OCI-LY3 (cell line): ENCODE measurements at regions not wholly inside any gene's neighbourhood (a gene's known extent, or its start where the extent isn't known, plus 50 kb on each side); places are given as distances from the start of the nearest gene placed in this dataset.

Source experiments
- H2AFZ ChIP-seq: fragments of 200-600, 300-600 bp; shearing (Covaris generic); 2 replicates; pipeline ENCODE4 v1.6.0; 2014; ENCODE audit warnings: antibody characterized with exemption, low read depth, low read length
- H3K27ac ChIP-seq: fragments of 200-600, 300-600 bp; sonication (generic); 2 replicates; pipeline ENCODE4 v1.5.1; 2014; ENCODE audit warnings: mild to moderate bottlenecking, low read length, moderate library complexity, mixed read lengths
- H3K27me3 ChIP-seq: fragments of 200-600, 300-600 bp; sonication (generic); 2 replicates; pipeline ENCODE4 v1.6.1; 2014; ENCODE audit warnings: low read depth, low read length, mixed read lengths
- H3K36me3 ChIP-seq: fragments of 200-600, 300-600 bp; sonication (generic); replicated peaks from 2 replicates; pipeline ENCODE3; 2014; ENCODE audit warnings: low read depth, low read length, mixed read lengths
- H3K4me1 ChIP-seq: fragments of 300-600, 200-600 bp; sonication (generic); 2 replicates; pipeline ENCODE4 v1.6.1; 2014; ENCODE audit warnings: low read length, mixed read lengths
- H3K4me2 ChIP-seq: fragments of 200-600, 300-600 bp; sonication (generic); 2 replicates; pipeline ENCODE4 v1.6.1; 2014; ENCODE audit warnings: low read length, mixed read lengths
- H3K4me3 ChIP-seq: fragments of 300-600, 200-600 bp; sonication (generic); 2 replicates; pipeline ENCODE4 v1.5.1; 2014; ENCODE audit warnings: antibody characterized with exemption, mild to moderate bottlenecking, low read length, moderate library complexity
- H3K79me2 ChIP-seq: fragments of 300-600, 200-600 bp; shearing (Covaris generic); 2 replicates; pipeline ENCODE4 v1.6.1; 2014; ENCODE audit warnings: mild to moderate bottlenecking, low read length, mixed read lengths
- H3K9ac ChIP-seq: fragments of 300-600, 200-600 bp; shearing (Covaris generic); 2 replicates; pipeline ENCODE4 v1.6.0; 2014; ENCODE audit warnings: mild to moderate bottlenecking, low read length, moderate library complexity
- H3K9me3 ChIP-seq: fragments of 200-600, 300-600 bp; shearing (Covaris generic); 2 replicates; pipeline ENCODE4 v1.6.1; 2014; ENCODE audit warnings: low read length, mixed read lengths; ENCODE audit not compliant: insufficient read depth
- H4K20me1 ChIP-seq: fragments of 200-600, 300-600 bp; sonication (generic); 2 replicates; pipeline ENCODE4 v1.6.1; 2016; ENCODE audit warnings: low read length, mixed read lengths; ENCODE audit not compliant: insufficient read depth
- CTCF ChIP-seq: fragments of 200-600, 300-600 bp; sonication (generic); IDR thresholded peaks from 2 replicates; pipeline ENCODE4 v1.5.1; 2014; ENCODE audit warnings: antibody characterized with exemption, low read length, low read depth
- EZH2phosphoT487 ChIP-seq: fragments of 200-600 bp; shearing (Covaris generic); IDR thresholded peaks from 2 replicates; pipeline ENCODE4 v1.6.1; 2018; ENCODE audit warnings: antibody characterized with exemption, mixed run types, low read depth

- Histone ChIP-seq H3K36me3 (no peaks in the 10 kb centered on the region), H3K9me3 (no peaks in the 10 kb centered on the region)
These were observed 962.2 kb downstream of the ADGRL2 start for GRCh38 chr1:82762829-82763532.

GRCh38 chr1:82759035-82759434 is 958.3 kb downstream of the ADGRL2 start:
- H2AFZ ChIP-seq = no peak overlapping the region
- H3K4me2 ChIP-seq = no peak overlapping the region
- H3K9ac ChIP-seq = no peak overlapping the region
- no peaks in the 10 kb centered on the region for H3K36me3 ChIP-seq
- H3K79me2 ChIP-seq = no peaks in the 10 kb centered on the region
- TF ChIP-seq CTCF (no peak), EZH2phosphoT487 (no peak)
- no peak overlapping the region for H3K4me3 ChIP-seq
- no peaks in the 10 kb centered on the region for H4K20me1 ChIP-seq
- H3K9me3 ChIP-seq = no peaks in the 10 kb centered on the region
- no peaks in the 10 kb centered on the region for H3K27me3 ChIP-seq
- no peak overlapping the region for H3K27ac ChIP-seq
- peaks cover 17% of the 10 kb centered on the region for H3K4me1 ChIP-seq

More at GRCh38 chr1:82762829-82763532, 962.2 kb downstream of the ADGRL2 start:
- H3K27ac ChIP-seq = 0 out of 2 replicates have a peak overlapping the region, but pooled peaks have one; percentile 19
- no peaks in the 10 kb centered on the region for H3K27me3 ChIP-seq
- H3K9ac ChIP-seq = no peak overlapping the region
- H3K4me3 ChIP-seq = no peak overlapping the region
- H4K20me1 ChIP-seq = no peaks in the 10 kb centered on the region
- H3K4me1 ChIP-seq = peaks cover 27% of the 10 kb centered on the region
- H3K79me2 ChIP-seq = no peaks in the 10 kb centered on the region
- H3K4me2 ChIP-seq = peak overlapping the region; percentile 11
- TF ChIP-seq EZH2phosphoT487 (no peak), CTCF (no peak)
- H2AFZ ChIP-seq = no peak overlapping the region

GRCh38 chr1:82755671-82756070 is 954.9 kb downstream of the ADGRL2 start:
- Histone ChIP-seq H4K20me1 (no peaks in the 10 kb centered on the region), H3K79me2 (no peaks in the 10 kb centered on the region), H3K4me2 (no peak overlapping the region), H3K4me1 (no peaks in the 10 kb centered on the region), H3K36me3 (no peaks in the 10 kb centered on the region), H3K9ac (no peak overlapping the region), H3K27me3 (no peaks in the 10 kb centered on the region), H3K9me3 (no peaks in the 10 kb centered on the region), H3K27ac (no peak overlapping the region), H2AFZ (no peak overlapping the region), H3K4me3 (no peak overlapping the region)
- no peak for TF ChIP-seq CTCF
- no peak for TF ChIP-seq EZH2phosphoT487

GRCh38 chr1:82755191-82755590 is 954.5 kb downstream of the ADGRL2 start:
- no peaks in the 10 kb centered on the region for H3K36me3 ChIP-seq

More at GRCh38 chr1:82755191-82755590, 954.5 kb downstream of the ADGRL2 start:
- no peak overlapping the region for H2AFZ ChIP-seq
- no peak overlapping the region for H3K9ac ChIP-seq
- no peaks in the 10 kb centered on the region for H3K79me2 ChIP-seq
- no peaks in the 10 kb centered on the region for H3K27me3 ChIP-seq
- no peaks in the 10 kb centered on the region for H4K20me1 ChIP-seq
- H3K4me2 ChIP-seq = no peak overlapping the region
- H3K4me1 ChIP-seq = no peaks in the 10 kb centered on the region
- no peak overlapping the region for H3K4me3 ChIP-seq
- H3K27ac ChIP-seq = no peak overlapping the region
- TF ChIP-seq EZH2phosphoT487 (no peak), CTCF (no peak)
- no peaks in the 10 kb centered on the region for H3K9me3 ChIP-seq
